GM18520 (cell line): ENCODE measurements at regions not wholly inside any gene's neighbourhood (a gene's known extent, or its start where the extent isn't known, plus 50 kb on each side); places are given as distances from the start of the nearest gene placed in this dataset.
"Not testable (repeated sequence)": the region's sequence is repeated elsewhere in the genome, so short reads cannot be mapped to it uniquely, and the experiment has no call there.

Source experiments
- ATAC-seq: cut with Tn5 transposase; IDR thresholded peaks from one replicate; pipeline ENCODE4 v1.9.1; 2021; ENCODE audit not compliant: unreplicated experiment

DNA sequence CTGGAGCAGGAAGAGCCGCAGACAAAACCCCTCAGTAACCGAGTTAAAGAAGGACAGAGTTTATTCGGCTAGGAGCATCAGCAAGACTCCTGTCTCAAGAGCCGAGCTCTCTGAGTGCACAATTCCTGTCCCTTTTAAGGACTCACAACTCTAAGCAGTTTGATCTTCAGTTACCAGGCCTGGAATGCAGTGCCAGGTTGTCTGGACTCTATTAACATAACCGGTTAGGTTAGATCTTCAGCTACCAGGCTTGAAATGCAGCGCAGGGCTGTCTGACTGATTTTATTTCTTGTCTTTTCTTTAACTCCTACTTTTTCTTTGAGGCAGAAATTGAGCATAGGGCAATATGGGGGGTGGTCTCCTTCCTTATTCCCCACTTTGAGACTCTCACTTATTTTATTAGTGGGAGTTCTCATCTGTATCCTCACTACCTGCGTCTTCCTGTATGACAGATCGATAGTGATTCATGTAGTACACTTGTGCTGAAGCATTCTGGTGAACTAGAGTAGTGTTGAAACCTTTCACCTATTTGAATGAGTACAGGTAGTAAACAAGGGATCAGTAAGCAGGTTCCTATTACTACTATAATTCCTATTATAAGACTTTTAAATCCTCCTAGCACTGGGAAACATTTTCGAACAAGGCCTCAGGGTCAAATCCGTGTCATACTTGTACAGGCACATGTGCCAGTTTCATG, 325.0 kb downstream of the CGGBP1 start:
- ATAC-seq = no peak

DNA sequence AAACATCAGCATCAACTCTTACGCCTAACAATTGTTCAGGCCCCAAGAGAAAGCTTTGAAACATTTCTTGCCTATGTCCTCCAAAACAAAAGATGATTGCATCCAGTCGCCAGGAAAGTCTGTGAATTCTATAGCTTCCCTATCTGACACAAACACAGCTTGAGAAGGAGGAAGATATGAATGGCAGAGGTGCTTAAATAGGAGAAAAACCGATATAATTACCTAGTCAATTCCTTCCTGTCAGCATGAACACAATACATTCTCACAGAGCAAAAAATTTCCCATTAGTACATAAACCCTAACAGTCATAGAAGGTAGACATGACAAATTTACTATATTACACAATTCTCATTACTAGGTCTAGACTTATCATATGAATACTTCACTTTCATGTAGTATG, 326.5 kb downstream of the CGGBP1 start:
- no peak for ATAC-seq

GRCh38 chr3:87727783-87728182, 331.0 kb downstream of the CGGBP1 start:
- ATAC-seq = no peak

- no peak for ATAC-seq
Measured at GRCh38 chr3:87719060-87719459, 339.7 kb downstream of the CGGBP1 start.

DNA sequence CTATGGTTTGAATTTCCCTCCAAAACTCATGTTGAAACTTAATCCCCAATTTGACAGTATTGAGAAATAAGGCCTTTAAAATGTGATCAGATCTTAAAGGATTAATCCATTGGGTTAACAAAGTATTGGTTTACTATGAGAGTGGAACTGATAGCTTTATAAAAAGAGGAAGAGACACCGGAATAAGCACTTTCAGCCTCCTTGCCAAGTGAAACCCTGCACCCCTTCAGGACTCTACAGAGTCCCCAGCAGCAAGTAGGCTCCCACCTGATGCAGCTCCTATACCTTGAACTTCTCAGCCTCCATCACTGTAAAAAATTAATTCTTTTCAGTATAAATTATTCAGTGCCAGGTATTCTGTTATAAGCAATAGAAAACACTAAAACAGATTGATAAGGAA, 348.3 kb downstream of the CGGBP1 start:
- ATAC-seq = no peak

GRCh38 chr3:87710028-87710427, 348.8 kb downstream of the CGGBP1 start:
- ATAC-seq = no peak

DNA sequence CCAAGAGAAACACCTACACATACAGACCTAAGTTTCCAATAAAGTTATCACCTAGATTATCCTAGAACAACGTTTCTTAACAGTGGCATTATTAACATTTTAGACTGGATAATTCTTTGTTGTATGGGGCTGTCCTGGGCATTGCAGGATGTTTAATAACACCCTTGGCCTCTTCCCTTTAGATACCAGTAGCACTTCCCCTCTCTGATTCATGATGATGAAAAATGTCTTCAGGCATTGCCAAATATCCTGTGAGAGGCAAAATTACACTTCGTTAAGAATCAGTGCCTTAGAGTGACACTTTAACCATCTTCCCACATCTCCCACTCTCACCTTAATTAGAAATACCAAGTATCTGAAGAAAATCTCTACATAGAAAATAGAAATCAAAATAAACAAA, 352.6 kb downstream of the CGGBP1 start:
- no peak for ATAC-seq

- no peak for ATAC-seq
Measured at GRCh38 chr3:87702600-87702999, 356.2 kb downstream of the CGGBP1 start.

DNA sequence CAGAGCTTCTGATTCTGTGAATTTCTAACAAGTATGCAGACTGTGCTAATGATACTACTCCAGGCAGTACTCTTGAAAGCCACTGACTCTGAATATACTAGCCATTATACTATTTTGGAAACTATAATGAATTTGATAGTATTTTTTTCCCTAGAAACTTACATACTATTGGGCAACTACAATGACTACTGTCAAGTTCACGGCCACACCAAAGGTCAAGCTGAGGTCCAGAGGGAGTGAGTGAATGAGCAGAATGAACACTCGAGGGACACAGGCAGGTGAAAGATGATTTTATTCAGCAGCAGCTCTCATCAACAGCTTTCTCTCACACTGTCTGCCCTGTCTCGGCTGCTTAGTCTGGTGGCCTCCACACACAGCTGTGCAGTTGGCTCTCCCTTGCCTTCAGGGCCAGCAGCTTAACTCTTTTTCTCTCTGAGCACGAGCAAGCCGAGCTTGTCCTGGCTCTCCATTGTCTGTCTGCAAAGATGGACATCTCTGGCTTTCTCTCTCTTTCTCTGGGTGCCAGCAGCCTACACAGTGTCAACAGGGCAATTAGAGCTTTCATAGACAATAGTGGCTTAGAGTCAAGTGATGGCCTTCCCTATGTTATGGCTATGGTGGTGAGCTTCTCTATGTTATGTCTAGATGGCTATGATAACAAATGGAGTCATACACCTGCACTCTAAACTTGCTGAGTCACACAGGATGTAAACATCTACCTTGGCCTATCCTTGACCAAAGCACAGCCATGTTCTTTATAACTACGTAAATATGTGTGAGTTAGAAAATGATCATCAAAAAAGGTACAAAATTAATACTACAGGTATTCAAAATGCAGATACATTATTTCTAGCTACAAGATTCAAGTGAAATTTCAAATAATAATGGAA, 362.4 kb downstream of the CGGBP1 start:
- ATAC-seq = no peak

DNA sequence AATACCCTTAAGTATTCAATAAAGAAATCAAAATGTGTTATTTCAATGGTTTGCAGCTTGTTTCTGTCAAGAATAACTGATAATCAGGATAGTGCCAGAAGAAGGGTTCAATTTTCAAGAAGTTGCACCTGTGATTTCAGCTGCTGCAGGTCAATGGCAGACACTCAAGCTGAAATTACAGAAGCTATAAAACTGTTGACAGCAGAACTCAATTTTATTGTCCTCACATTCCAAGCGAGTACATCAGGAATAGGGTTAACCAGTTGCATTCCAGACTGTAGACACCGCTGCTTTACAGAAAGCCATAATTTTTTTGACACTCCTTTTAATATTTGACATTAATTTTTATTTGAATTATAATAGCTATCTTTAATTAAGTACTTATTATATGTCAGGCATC, 364.1 kb downstream of the CGGBP1 start:
- ATAC-seq = no peak

DNA sequence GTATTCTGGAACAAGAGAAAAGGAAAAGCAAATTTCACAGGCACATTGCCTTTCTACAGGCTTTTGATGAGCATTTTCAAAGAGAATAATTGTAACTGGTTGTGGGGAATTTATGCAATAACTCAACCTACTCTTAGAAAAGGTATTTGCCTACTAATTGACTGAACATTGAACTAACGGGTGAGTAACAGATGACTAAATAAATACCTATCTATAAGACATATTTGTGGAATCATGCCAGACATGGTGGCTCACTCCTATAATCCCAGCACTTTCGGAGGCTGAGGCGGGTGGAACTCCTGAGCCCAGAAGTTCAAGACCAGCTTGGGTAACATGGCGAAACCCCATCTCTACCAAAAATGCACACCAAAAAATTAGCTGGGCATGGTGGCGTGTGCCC, 367.7 kb downstream of the CGGBP1 start:
- ATAC-seq = no peak

GRCh38 chr3:87678984-87679660, 379.7 kb downstream of the CGGBP1 start:
- not testable (repeated sequence) for ATAC-seq

DNA sequence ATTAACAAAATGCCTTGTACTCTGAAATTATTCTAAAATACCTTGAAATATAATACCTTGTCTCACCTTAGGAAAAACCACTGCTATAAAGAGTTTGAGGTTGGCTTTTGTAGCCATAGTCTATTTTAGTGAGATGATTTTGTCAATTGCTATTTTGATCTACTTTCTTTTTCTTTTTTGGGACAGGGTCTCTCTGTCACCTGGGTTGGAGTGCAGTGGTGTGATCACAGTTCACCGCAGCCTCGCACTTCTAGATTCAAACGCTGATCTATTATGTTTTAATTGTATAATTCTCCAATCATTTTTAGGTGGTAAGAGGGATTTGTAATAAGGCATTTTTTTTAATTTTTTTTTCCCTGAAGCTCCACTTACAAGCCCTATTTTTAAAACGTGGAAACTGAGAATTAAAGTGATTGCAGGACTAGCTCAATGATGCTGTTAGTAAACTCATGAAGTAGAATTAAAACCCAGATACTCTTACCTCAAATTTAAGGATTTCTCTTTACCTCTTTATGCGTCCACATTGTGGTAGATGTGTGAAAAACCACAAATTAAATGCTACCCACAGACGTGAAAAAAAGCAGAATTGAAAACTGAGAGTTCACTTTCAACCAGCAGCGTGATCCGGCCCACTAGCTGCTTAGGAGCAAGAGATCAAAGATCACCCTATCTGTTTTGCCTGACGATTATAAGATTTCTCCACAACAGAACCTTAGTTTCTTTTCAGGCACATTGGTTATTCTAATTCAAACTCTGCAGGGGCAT, 384.2 kb downstream of the CGGBP1 start:
- peak; percentile 99 for ATAC-seq

DNA sequence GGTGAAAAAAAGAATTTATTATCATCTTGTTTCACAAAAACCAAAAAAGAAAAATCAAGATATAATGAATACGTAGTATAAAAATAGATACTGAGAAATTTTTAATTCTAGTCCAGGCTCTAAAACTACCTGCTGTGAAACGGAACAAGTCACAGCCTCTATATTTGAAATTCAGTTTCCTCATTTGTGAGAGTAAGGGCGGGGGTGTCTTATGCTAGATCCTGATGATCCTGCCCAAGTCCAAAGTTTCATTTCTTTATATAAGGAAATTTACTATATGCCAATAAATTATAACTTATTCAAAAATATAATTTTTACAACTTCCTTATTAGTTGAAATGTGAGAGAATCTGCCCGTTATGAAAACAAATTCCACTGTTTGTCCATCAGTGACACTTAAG, 385.7 kb downstream of the CGGBP1 start:
- ATAC-seq = no peak

- no peak for ATAC-seq
Measured at GRCh38 chr3:87654184-87654583, 377.8 kb upstream of the POU1F1 start.

GRCh38 chr3:87653138-87653537, 376.8 kb upstream of the POU1F1 start:
- ATAC-seq = not testable (repeated sequence)

DNA sequence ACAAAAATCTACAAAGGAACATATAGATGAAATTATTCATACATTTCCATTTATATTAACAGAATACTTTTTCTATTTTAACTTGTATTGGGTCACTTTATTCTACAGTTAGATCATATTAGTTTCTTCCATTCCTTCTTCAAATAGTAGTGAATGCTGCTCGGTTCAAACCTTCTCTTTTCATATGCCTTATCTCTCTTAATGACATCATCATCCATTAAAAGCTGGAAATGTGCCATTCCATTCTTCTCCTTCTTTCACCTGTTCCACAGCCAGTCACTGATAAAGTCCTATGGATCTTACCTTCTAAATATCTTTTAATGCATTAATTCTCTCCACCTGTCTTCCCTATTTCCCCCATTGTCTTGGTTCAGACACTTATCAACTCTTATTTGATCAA, 358.0 kb upstream of the POU1F1 start:
- ATAC-seq = no peak

- ATAC-seq = no peak
Measured at GRCh38 chr3:87627316-87627715, 350.9 kb upstream of the POU1F1 start.

DNA sequence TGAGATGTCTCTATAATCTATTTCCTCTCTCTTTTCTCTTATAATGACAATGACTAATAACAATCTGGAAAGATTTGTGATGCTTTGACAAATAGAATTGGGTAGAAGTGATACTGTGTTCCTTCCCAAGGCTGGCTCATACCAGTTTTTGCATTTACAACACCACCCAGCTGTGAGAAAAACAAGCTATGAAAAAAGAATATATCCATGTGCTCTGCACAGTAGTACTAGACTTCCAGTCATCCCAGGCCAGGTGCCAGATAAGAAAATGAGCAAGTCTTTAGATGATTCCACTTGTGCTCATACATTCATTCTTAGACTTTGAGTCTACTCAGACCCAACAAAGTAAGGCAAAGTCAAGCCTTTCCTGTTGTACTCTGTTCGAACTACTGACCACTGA, 350.2 kb upstream of the POU1F1 start:
- ATAC-seq = no peak

DNA sequence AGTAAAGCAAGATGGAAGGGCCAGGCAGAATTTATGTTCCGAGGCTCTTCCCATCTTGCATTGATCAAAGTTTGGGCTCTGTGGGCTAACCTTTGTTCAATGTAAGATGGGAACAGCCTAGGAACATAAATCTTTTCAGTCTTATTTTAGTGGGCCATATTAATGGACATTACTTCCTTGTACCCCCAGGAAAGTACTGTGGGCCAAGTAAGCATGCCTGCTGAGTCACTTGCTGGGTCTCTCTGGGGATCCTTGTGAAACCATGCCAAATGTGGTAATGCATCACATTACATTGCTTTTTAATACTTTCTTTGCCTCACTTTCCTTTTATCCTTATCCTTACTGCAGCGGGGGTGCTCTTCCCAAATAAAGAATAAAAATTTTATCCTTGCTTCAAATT, 349.5 kb upstream of the POU1F1 start:
- ATAC-seq = no peak

- ATAC-seq = no peak
Measured at GRCh38 chr3:87624860-87625259, 348.5 kb upstream of the POU1F1 start.
